H1 (cell line): ENCODE measurements at regions not wholly inside any gene's neighbourhood (a gene's known extent, or its start where the extent isn't known, plus 50 kb on each side); places are given as distances from the start of the nearest gene placed in this dataset.

Source experiments
- CTCF ChIA-PET: fragments of 300-600 bp; sonication (Branson Sonifier 250); formaldehyde crosslinking; loops from one replicate; lab custom pipeline; 2021; ENCODE audit not compliant: partially characterized antibody; lab: Charles Lee
- POLR2A ChIA-PET: fragments of 300-600 bp; sonication (Branson Sonifier 250); formaldehyde crosslinking; loops from one replicate; lab custom pipeline; 2021; ENCODE audit warnings: inconsistent platforms; ENCODE audit not compliant: partially characterized antibody; lab: Charles Lee
- DNase-seq, 2 experiments: peaks; one replicate each; pipeline versions ENCODE4 v3.0.0 to v3.0.0-alpha.2; 2010 to 2022; ENCODE audit warnings: low spot score in 2 of 2, low read depth in 1 of 2, mixed read lengths in 1 of 2
- FAIRE-seq: peaks from 2 replicates; lab custom pipeline; 2011; peaks lifted over from hg19 to GRCh38; lab: Jason Lieb, UNC
- H2AFZ ChIP-seq: 2 replicates; pipeline ENCODE4 v1.8.1; 2012; ENCODE audit warnings: low read length, inconsistent platforms
- H2AK5ac ChIP-seq: 2 replicates; pipeline ENCODE4 v1.6.1; 2013; ENCODE audit warnings: low read depth, low read length
- H2BK120ac ChIP-seq: replicated peaks from 2 replicates; pipeline ENCODE3; 2013; ENCODE audit warnings: low read depth, low read length, inconsistent platforms
- H2BK12ac ChIP-seq: 2 replicates; pipeline ENCODE4 v1.6.1; 2013; ENCODE audit warnings: low read depth, low read length
- H2BK15ac ChIP-seq: 2 replicates; pipeline ENCODE4 v1.6.1; 2013; ENCODE audit warnings: low read length
- H2BK20ac ChIP-seq: 2 replicates; pipeline ENCODE4 v1.6.1; 2013; ENCODE audit warnings: low read length
- H2BK5ac ChIP-seq: 2 replicates; pipeline ENCODE4 v1.6.1; 2013; ENCODE audit warnings: low read depth, low read length
- H3K14ac ChIP-seq: 2 replicates; pipeline ENCODE4 v1.6.1; 2013; ENCODE audit warnings: inconsistent platforms; ENCODE audit not compliant: insufficient read length
- H3K18ac ChIP-seq: 2 replicates; pipeline ENCODE4 v1.6.1; 2013; ENCODE audit warnings: low read length; ENCODE audit errors: extremely low read depth
- H3K23ac ChIP-seq: 2 replicates; pipeline ENCODE4 v1.6.1; 2013; ENCODE audit warnings: inconsistent platforms; ENCODE audit not compliant: insufficient read length
- H3K23me2 ChIP-seq: 2 replicates; pipeline ENCODE4 v1.6.1; 2013; ENCODE audit warnings: low read depth, low read length
- H3K27ac ChIP-seq: 2 replicates; pipeline ENCODE4 v1.6.1; 2011; ENCODE audit warnings: low read depth, low read length, inconsistent platforms
- H3K27me3 ChIP-seq, 4 experiments: replicated peaks in 1 of 4; 1 replicate in 1 of 4; 2 replicates in 3 of 4; pipeline versions ENCODE4 v1.6.1 to v1.8.1; 2011 to 2013; ENCODE audit warnings: low read length in 3 of 4, mild to moderate bottlenecking in 3 of 4, inconsistent platforms in 2 of 4, mixed read lengths in 2 of 4, moderate library complexity in 1 of 4; ENCODE audit not compliant: control insufficient read depth in 3 of 4, insufficient read depth in 3 of 4; ENCODE audit errors: extremely low read depth in 1 of 4
- H3K36me3 ChIP-seq, 4 experiments: 2 replicates each; pipeline versions ENCODE4 v1.6.1 to v1.8.1; 2011 to 2013; ENCODE audit warnings: mild to moderate bottlenecking in 4 of 4, low read length in 3 of 4, moderate library complexity in 2 of 4, control low read depth in 1 of 4, inconsistent platforms in 1 of 4; ENCODE audit not compliant: insufficient read depth in 4 of 4, control insufficient read depth in 2 of 4
- H3K4ac ChIP-seq: replicated peaks from 2 replicates; pipeline ENCODE3; 2013; ENCODE audit warnings: low read length, low read depth, mixed read lengths, inconsistent platforms; ENCODE audit not compliant: insufficient read length
- H3K4me1 ChIP-seq, 4 experiments: replicated peaks in 1 of 4; 1 replicate in 1 of 4; 2 replicates in 3 of 4; pipeline versions ENCODE4 v1.6.1 to v1.8.1; 2011 to 2013; ENCODE audit warnings: low read length in 3 of 4, inconsistent platforms in 2 of 4, mixed read lengths in 1 of 4; ENCODE audit not compliant: insufficient read depth in 4 of 4, control insufficient read depth in 3 of 4
- H3K4me2 ChIP-seq, 2 experiments: 2 replicates each; pipeline versions ENCODE4 v1.6.1 to v1.8.1; 2011 to 2013; ENCODE audit warnings: low read depth in 2 of 2, low read length in 2 of 2, control low read depth in 1 of 2, inconsistent platforms in 1 of 2, mild to moderate bottlenecking in 1 of 2; ENCODE audit not compliant: insufficient read depth in 1 of 2
- H3K4me3 ChIP-seq, 4 experiments: fragments of 200-600, 300-600 bp in 1 of 4; sonication (generic), shearing (Covaris generic), sonication (Bioruptor Twin) in 1 of 4; 2 replicates each; pipeline versions ENCODE4 v1.5.1 to v1.8.1; 2011 to 2016; ENCODE audit warnings: low read length in 4 of 4, low read depth in 3 of 4, control low read depth in 2 of 4, inconsistent platforms in 2 of 4, mild to moderate bottlenecking in 2 of 4, mixed read lengths in 1 of 4, moderate library complexity in 1 of 4; ENCODE audit not compliant: insufficient read depth in 2 of 4; ENCODE audit errors: extremely low read depth in 1 of 4
- H3K56ac ChIP-seq: replicated peaks from 2 replicates; pipeline ENCODE3; 2013; ENCODE audit warnings: low read depth, mild to moderate bottlenecking, mixed read lengths, low read length, inconsistent platforms; ENCODE audit not compliant: insufficient read length
- H3K79me1 ChIP-seq: 2 replicates; pipeline ENCODE4 v1.6.1; 2013; ENCODE audit warnings: low read depth, low read length, control low read depth
- H3K79me2 ChIP-seq, 2 experiments: 2 replicates each; pipeline versions ENCODE4 v1.6.1 to v1.8.1; 2012 to 2013; ENCODE audit warnings: low read length in 2 of 2, mild to moderate bottlenecking in 2 of 2, inconsistent platforms in 1 of 2; ENCODE audit not compliant: insufficient read depth in 2 of 2, control insufficient read depth in 1 of 2
- H3K9ac ChIP-seq, 4 experiments: replicated peaks in 1 of 4; 1 replicate in 1 of 4; 2 replicates in 3 of 4; pipeline versions ENCODE4 v1.6.1 to v1.8.1; 2011 to 2013; ENCODE audit warnings: low read depth in 3 of 4, low read length in 3 of 4, control low read depth in 2 of 4, mild to moderate bottlenecking in 2 of 4, moderate library complexity in 2 of 4, inconsistent platforms in 1 of 4; ENCODE audit errors: extremely low read depth in 1 of 4
- H3K9me3 ChIP-seq, 2 experiments: 2 replicates each; pipeline versions ENCODE4 v1.6.1 to v1.8.1; 2012 to 2013; ENCODE audit warnings: mild to moderate bottlenecking in 2 of 2, moderate library complexity in 2 of 2, control low read depth in 1 of 2, inconsistent platforms in 1 of 2, low read depth in 1 of 2, low read length in 1 of 2, mixed read lengths in 1 of 2; ENCODE audit not compliant: insufficient read depth in 2 of 2
- H4K20me1 ChIP-seq, 2 experiments: replicated peaks in 1 of 2; 2 replicates each; pipeline versions ENCODE3 to v1.8.1; 2011 to 2013; ENCODE audit warnings: inconsistent platforms in 2 of 2, low read length in 2 of 2, mild to moderate bottlenecking in 1 of 2; ENCODE audit not compliant: insufficient read depth in 2 of 2, control insufficient read depth in 1 of 2
- H4K5ac ChIP-seq: 2 replicates; pipeline ENCODE4 v1.6.1; 2013; ENCODE audit warnings: low read length, low read depth, mixed read lengths, inconsistent platforms; ENCODE audit not compliant: insufficient read length
- H4K8ac ChIP-seq: 2 replicates; pipeline ENCODE4 v1.8.0; 2013; ENCODE audit warnings: mild to moderate bottlenecking, moderate library complexity, low read length, inconsistent platforms; ENCODE audit not compliant: insufficient read depth; ENCODE audit errors: extremely low read depth
- H4K91ac ChIP-seq: replicated peaks from 2 replicates; pipeline ENCODE3; 2013; ENCODE audit warnings: low read length, mixed read lengths, inconsistent platforms; ENCODE audit not compliant: insufficient read length
- CBX5 ChIP-seq: fragments of 300-800, 300-1000 bp; sonication (generic); IDR thresholded peaks from 2 replicates; pipeline ENCODE4 v1.7.1; 2016; ENCODE audit warnings: antibody characterized with exemption, low read length, low read depth
- CHD2 ChIP-seq: IDR thresholded peaks from 2 replicates; pipeline ENCODE4 v1.6.1; 2012; ENCODE audit warnings: low read length, improper control_type of control experiment
- POLR2AphosphoS5 ChIP-seq: IDR thresholded peaks from 2 replicates; pipeline ENCODE4 v1.6.1; 2011; ENCODE audit warnings: low read depth, low read length
- SUZ12 ChIP-seq: fragments of 200-600 bp; sonication (generic); IDR thresholded peaks from 2 replicates; pipeline ENCODE4 v1.6.1; 2012; ENCODE audit warnings: mild to moderate bottlenecking, inconsistent platforms, low read length, moderate library complexity, mixed read lengths
- ZNF274 ChIP-seq: IDR thresholded peaks from 2 replicates; pipeline ENCODE4 v1.7.0; 2012; ENCODE audit warnings: low read length, borderline replicate concordance; ENCODE audit errors: extremely low read depth
- WGBS, 2 experiments: shearing (Covaris generic) in 1 of 2; methylation state at CpG; one replicate each; pipeline versions ENCODE4 v1.1.6 to v1.1.7; 2013 to 2015; ENCODE audit warnings: low lambda C conversion rate in 2 of 2, mixed read lengths in 2 of 2, inconsistent platforms in 1 of 2, low coverage in 1 of 2, missing lambda C conversion rate in 1 of 2; ENCODE audit not compliant: insufficient replicate concordance in 2 of 2, insufficient coverage in 1 of 2, insufficient read length in 1 of 2; ENCODE audit errors: extremely low coverage in 1 of 2, missing lambda C conversion rate in 1 of 2; 5-methylcytosine and 5-hydroxymethylcytosine counted together

GRCh38 chr18:45435810-45436209, 179.5 kb upstream of the SLC14A2 start:
- no peak overlapping the region for H2BK20ac ChIP-seq
- no peaks in the 10 kb centered on the region for H3K79me2 ChIP-seq
- no peak overlapping the region for H2BK12ac ChIP-seq
- H3K36me3 ChIP-seq: no peaks in the 10 kb centered on the region
- no peak overlapping the region for H3K23ac ChIP-seq
- no peak overlapping the region for H2AK5ac ChIP-seq
- WGBS, 2 experiments: 95% methylated on average over 3 of the region's 3 CpGs; no CpG with 5 or more reads in 1 of the 2 experiments
- POLR2A ChIA-PET: no interaction called here
- H2BK15ac ChIP-seq: no peak overlapping the region
- H3K9ac ChIP-seq: no peak overlapping the region
- no peak overlapping the region for H3K14ac ChIP-seq
- H3K27me3 ChIP-seq: no peaks in the 10 kb centered on the region
- no peak overlapping the region for H3K56ac ChIP-seq
- H4K8ac ChIP-seq: no peak overlapping the region
- no peak overlapping the region for H2AFZ ChIP-seq
- H3K4me2 ChIP-seq: no peak overlapping the region
- no peak overlapping the region for H4K91ac ChIP-seq
- no peak overlapping the region for H3K27ac ChIP-seq
- H3K79me1 ChIP-seq: no peaks in the 10 kb centered on the region
- no peaks in the 10 kb centered on the region for H3K23me2 ChIP-seq
- H3K4ac ChIP-seq: no peak overlapping the region
- TF ChIP-seq SUZ12 (no peak), ZNF274 (no peak), POLR2AphosphoS5 (no peak), CBX5 (no peak), CHD2 (no peak)
- H4K5ac ChIP-seq: no peak overlapping the region
- no peak for FAIRE-seq
- no peak overlapping the region for H3K4me3 ChIP-seq
- no peaks in the 10 kb centered on the region for H3K9me3 ChIP-seq
- H2BK120ac ChIP-seq: no peak overlapping the region
- H4K20me1 ChIP-seq: no peaks in the 10 kb centered on the region
- no peak overlapping the region for H2BK5ac ChIP-seq
- H3K18ac ChIP-seq: no peak overlapping the region
- no peaks in the 10 kb centered on the region for H3K4me1 ChIP-seq
- DNase-seq: no peak
- CTCF ChIA-PET: no interaction called here
